H9 (cell line): ENCODE measurements at regions not wholly inside any gene's neighbourhood (a gene's known extent, or its start where the extent isn't known, plus 50 kb on each side); places are given as distances from the start of the nearest gene placed in this dataset.

Experiments
- DNase-seq: peaks from one replicate; pipeline ENCODE4 v3.0.0-alpha.2; 2017
- H2AFZ ChIP-seq: one replicate; pipeline ENCODE4 v1.6.1; 2013; ENCODE audit warnings: mild to moderate bottlenecking, low read length, control low read depth, moderate library complexity
- H2AK5ac ChIP-seq: 2 replicates; pipeline ENCODE4 v1.6.1; 2013; ENCODE audit warnings: low read length, control low read depth, mixed read lengths; ENCODE audit not compliant: insufficient read length
- H2BK120ac ChIP-seq: one replicate; pipeline ENCODE4 v1.6.1; 2013; ENCODE audit warnings: low read depth, mild to moderate bottlenecking, low read length, control low read depth, inconsistent platforms; ENCODE audit not compliant: poor library complexity, severe bottlenecking
- H2BK12ac ChIP-seq: 2 replicates; pipeline ENCODE4 v1.6.1; 2013; ENCODE audit warnings: low read length, control low read depth, mixed read lengths, low read depth; ENCODE audit not compliant: insufficient read length
- H2BK15ac ChIP-seq: 2 replicates; pipeline ENCODE4 v1.6.1; 2013; ENCODE audit warnings: low read depth, low read length, control low read depth
- H2BK20ac ChIP-seq: one replicate; pipeline ENCODE4 v1.6.1; 2013; ENCODE audit warnings: low read depth, mild to moderate bottlenecking, low read length, control low read depth, inconsistent platforms; ENCODE audit not compliant: poor library complexity, severe bottlenecking
- H2BK5ac ChIP-seq: 2 replicates; pipeline ENCODE4 v1.6.1; 2013; ENCODE audit warnings: low read length, control low read depth, mixed read lengths; ENCODE audit not compliant: insufficient read length
- H3K14ac ChIP-seq: 2 replicates; pipeline ENCODE4 v1.6.1; 2013; ENCODE audit warnings: low read length, control low read depth; ENCODE audit not compliant: insufficient read depth
- H3K18ac ChIP-seq: 2 replicates; pipeline ENCODE4 v1.6.1; 2013; ENCODE audit warnings: low read depth, mild to moderate bottlenecking, mixed read lengths, low read length, control low read depth; ENCODE audit not compliant: insufficient read length
- H3K23ac ChIP-seq: 2 replicates; pipeline ENCODE4 v1.6.1; 2013; ENCODE audit warnings: low read length, control low read depth, mixed read lengths, low read depth; ENCODE audit not compliant: insufficient read length
- H3K23me2 ChIP-seq: 2 replicates; pipeline ENCODE4 v1.6.1; 2013; ENCODE audit warnings: low read depth, mild to moderate bottlenecking, mixed read lengths, low read length, control low read depth; ENCODE audit not compliant: insufficient read length, poor library complexity, severe bottlenecking
- H3K27ac ChIP-seq: 2 replicates; pipeline ENCODE4 v1.5.1; 2013; ENCODE audit warnings: low read length, control low read depth, mixed read lengths, low read depth; ENCODE audit not compliant: insufficient read length
- H3K27me3 ChIP-seq: 2 replicates; pipeline ENCODE4 v1.6.1; 2013; ENCODE audit warnings: low read length, control low read depth, inconsistent platforms; ENCODE audit not compliant: insufficient read depth
- H3K4ac ChIP-seq: 2 replicates; pipeline ENCODE4 v1.6.1; 2013; ENCODE audit warnings: low read depth, mild to moderate bottlenecking, control low read depth, inconsistent platforms, low read length, moderate library complexity
- H3K4me1 ChIP-seq: 2 replicates; pipeline ENCODE4 v1.6.1; 2013; ENCODE audit warnings: low read length, control low read depth, inconsistent platforms; ENCODE audit not compliant: insufficient read depth
- H3K4me2 ChIP-seq: 2 replicates; pipeline ENCODE4 v1.6.1; 2013; ENCODE audit warnings: low read length, control low read depth, mixed read lengths; ENCODE audit not compliant: insufficient read length, insufficient read depth
- H3K56ac ChIP-seq: 2 replicates; pipeline ENCODE4 v1.6.1; 2013; ENCODE audit warnings: low read depth, mild to moderate bottlenecking, mixed read lengths, low read length, control low read depth; ENCODE audit not compliant: insufficient read length
- H3K79me1 ChIP-seq: 2 replicates; pipeline ENCODE4 v1.6.1; 2013; ENCODE audit warnings: low read depth, mild to moderate bottlenecking, moderate library complexity, low read length, control low read depth, inconsistent platforms; ENCODE audit not compliant: insufficient read depth, poor library complexity, severe bottlenecking
- H3K79me2 ChIP-seq: 2 replicates; pipeline ENCODE4 v1.6.1; 2013; ENCODE audit warnings: low read length, control low read depth, inconsistent platforms; ENCODE audit not compliant: insufficient read depth
- H3K9ac ChIP-seq: 2 replicates; pipeline ENCODE4 v1.6.1; 2013; ENCODE audit warnings: low read length, control low read depth, mixed read lengths; ENCODE audit not compliant: insufficient read length; ENCODE audit errors: extremely low read depth
- H3K9me3 ChIP-seq: one replicate; pipeline ENCODE4 v1.6.1; 2013; ENCODE audit warnings: low read depth, low read length, inconsistent platforms; ENCODE audit not compliant: control insufficient read depth
- H3T11ph ChIP-seq: one replicate; pipeline ENCODE4 v1.6.1; 2013; ENCODE audit warnings: mild to moderate bottlenecking, low read length, control low read depth, inconsistent platforms
- H4K20me1 ChIP-seq: one replicate; pipeline ENCODE4 v1.6.1; 2013; ENCODE audit not compliant: control insufficient read depth, insufficient read length, insufficient read depth
- H4K5ac ChIP-seq: 2 replicates; pipeline ENCODE4 v1.6.1; 2013; ENCODE audit warnings: low read depth, mild to moderate bottlenecking, mixed read lengths, low read length, control low read depth; ENCODE audit not compliant: insufficient read length
- H4K8ac ChIP-seq: replicated peaks from 2 replicates; pipeline ENCODE4 v1.6.1; 2013; ENCODE audit warnings: low read length, control low read depth, mixed read lengths, low read depth; ENCODE audit not compliant: insufficient read length
- H4K91ac ChIP-seq: 2 replicates; pipeline ENCODE4 v1.6.1; 2013; ENCODE audit warnings: low read depth, mild to moderate bottlenecking, moderate library complexity, mixed read lengths, low read length, control low read depth; ENCODE audit not compliant: insufficient read length
- H3K27ac Mint-ChIP-seq, 3 experiments: 2 replicates in 2 of 3; 3 replicates in 1 of 3; pipeline ENCODE4 v1.8.0; 2020 to 2021; ENCODE audit warnings: mixed read lengths in 3 of 3, mild to moderate bottlenecking in 1 of 3, moderate library complexity in 1 of 3
- H3K27me3 Mint-ChIP-seq: 2 replicates; pipeline ENCODE4 v1.8.0; 2021; ENCODE audit warnings: low read depth, mild to moderate bottlenecking, moderate library complexity, mixed read lengths
- H3K36me3 Mint-ChIP-seq, 3 experiments: 2 replicates in 2 of 3; 3 replicates in 1 of 3; pipeline ENCODE4 v1.8.0; 2020 to 2021; ENCODE audit warnings: low read depth in 3 of 3, mixed read lengths in 3 of 3; ENCODE audit not compliant: insufficient read depth in 1 of 3
- H3K4me1 Mint-ChIP-seq, 2 experiments: 2 replicates each; pipeline ENCODE4 v1.8.0; 2020; ENCODE audit warnings: mixed read lengths in 2 of 2
- H3K4me3 Mint-ChIP-seq, 2 experiments: 2 replicates in 1 of 2; 3 replicates in 1 of 2; pipeline ENCODE4 v1.8.0; 2020 to 2021; ENCODE audit warnings: mild to moderate bottlenecking in 2 of 2, mixed read lengths in 2 of 2, moderate library complexity in 1 of 2
- H3K9me3 Mint-ChIP-seq, 2 experiments: 2 replicates in 1 of 2; 3 replicates in 1 of 2; pipeline ENCODE4 v1.8.0; 2020; ENCODE audit warnings: mild to moderate bottlenecking in 2 of 2, mixed read lengths in 2 of 2, moderate library complexity in 1 of 2
- WGBS: extraction: QIAGEN DNeasy Blood & Tissue Kit; methylation state at CpG from one replicate; pipeline ENCODE4 v1.1.7; 2013; ENCODE audit warnings: missing lambda C conversion rate, low lambda C conversion rate, mixed read lengths; ENCODE audit not compliant: insufficient read length; ENCODE audit errors: extremely low coverage; 5-methylcytosine and 5-hydroxymethylcytosine counted together
- TF ChIP-seq, protein P1 (sequence below): fragments of 200-600 bp; sonication (generic); conservative IDR thresholded peaks from 3 replicates; pipeline ENCODE4 v1.8.0; 2021; ENCODE audit warnings: antibody characterized with exemption, mild to moderate bottlenecking

DNA sequence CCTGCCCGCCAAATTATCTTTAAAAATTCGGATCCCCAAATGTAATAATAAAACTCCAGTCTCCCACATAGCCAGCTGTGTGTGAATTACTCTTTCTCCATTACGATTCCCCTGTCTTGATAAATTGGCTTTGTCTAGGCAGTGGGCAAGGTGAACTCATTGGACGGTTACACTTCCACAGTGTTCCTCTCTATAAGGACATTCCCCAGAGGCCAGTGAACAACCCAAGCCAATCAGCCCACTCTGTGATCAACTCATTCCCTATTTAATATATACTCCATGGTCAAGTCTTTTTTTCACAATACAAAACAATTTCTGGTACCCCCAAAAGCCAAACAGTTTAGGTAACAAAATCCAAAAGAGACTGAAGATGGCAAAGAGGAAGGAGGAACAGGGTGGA, 90.5 kb upstream of the DAZL start:
- Histone ChIP-seq H3K23me2 (no peaks in the 10 kb centered on the region), H3K4ac (no peak overlapping the region)
- H3K4me3 Mint-ChIP-seq: peak overlapping the region in 1 of 2 experiments; percentile 77; a peak in 2 of 5 replicates

More for the DNA sequence above, 90.5 kb upstream of the DAZL start:
- Mint-ChIP-seq H3K36me3 (peaks cover 22 to 43% (median 38%) of the 10 kb centered on the region in 3 experiments), H3K9me3 (peaks cover 2 to 16% of the 10 kb centered on the region in 2 experiments; a peak in 4 of 5 replicates), H3K27ac (peak overlapping the region; percentile 19 to 87 (median 40); a peak in 5 of 7 replicates), H3K27me3 (no peaks in the 10 kb centered on the region), H3K4me1 (peaks cover 56 to 65% of the 10 kb centered on the region in 2 experiments)
- Histone ChIP-seq H3K9ac (no peak overlapping the region), H3K56ac (no peak overlapping the region), H3T11ph (no peak overlapping the region), H3K18ac (no peak overlapping the region), H4K20me1 (no peaks in the 10 kb centered on the region), H3K14ac (no peak overlapping the region), H4K91ac (no peak overlapping the region), H4K8ac (no peak overlapping the region), H3K23ac (no peak overlapping the region), H3K4me1 (peaks cover 7% of the 10 kb centered on the region; the same call in 1 of the 2 replicates), H4K5ac (no peak overlapping the region), H2BK120ac (no peak overlapping the region), H2BK12ac (no peak overlapping the region), H2BK5ac (no peak overlapping the region), H3K79me1 (no peaks in the 10 kb centered on the region), H3K9me3 (no peaks in the 10 kb centered on the region), H3K4me2 (no peak overlapping the region), H2AFZ (no peak overlapping the region), H2BK15ac (no peak overlapping the region), H3K79me2 (no peaks in the 10 kb centered on the region), H3K27ac (no peak overlapping the region), H2BK20ac (no peak overlapping the region), H2AK5ac (no peak overlapping the region), H3K27me3 (no peaks in the 10 kb centered on the region)
- TF ChIP-seq, protein P1, sequence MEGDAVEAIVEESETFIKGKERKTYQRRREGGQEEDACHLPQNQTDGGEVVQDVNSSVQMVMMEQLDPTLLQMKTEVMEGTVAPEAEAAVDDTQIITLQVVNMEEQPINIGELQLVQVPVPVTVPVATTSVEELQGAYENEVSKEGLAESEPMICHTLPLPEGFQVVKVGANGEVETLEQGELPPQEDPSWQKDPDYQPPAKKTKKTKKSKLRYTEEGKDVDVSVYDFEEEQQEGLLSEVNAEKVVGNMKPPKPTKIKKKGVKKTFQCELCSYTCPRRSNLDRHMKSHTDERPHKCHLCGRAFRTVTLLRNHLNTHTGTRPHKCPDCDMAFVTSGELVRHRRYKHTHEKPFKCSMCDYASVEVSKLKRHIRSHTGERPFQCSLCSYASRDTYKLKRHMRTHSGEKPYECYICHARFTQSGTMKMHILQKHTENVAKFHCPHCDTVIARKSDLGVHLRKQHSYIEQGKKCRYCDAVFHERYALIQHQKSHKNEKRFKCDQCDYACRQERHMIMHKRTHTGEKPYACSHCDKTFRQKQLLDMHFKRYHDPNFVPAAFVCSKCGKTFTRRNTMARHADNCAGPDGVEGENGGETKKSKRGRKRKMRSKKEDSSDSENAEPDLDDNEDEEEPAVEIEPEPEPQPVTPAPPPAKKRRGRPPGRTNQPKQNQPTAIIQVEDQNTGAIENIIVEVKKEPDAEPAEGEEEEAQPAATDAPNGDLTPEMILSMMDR: no peak
- DNase-seq: no peak
- no CpG with 5 or more reads among the region's 4 CpGs for WGBS
